NCI-H226 (cell line): ENCODE measurements at regions not wholly inside any gene's neighbourhood (a gene's known extent, or its start where the extent isn't known, plus 50 kb on each side); places are given as distances from the start of the nearest gene placed in this dataset.

Experiments
- DNase-seq: peaks from one replicate; pipeline ENCODE4 v3.0.0-alpha.2; 2015

DNA sequence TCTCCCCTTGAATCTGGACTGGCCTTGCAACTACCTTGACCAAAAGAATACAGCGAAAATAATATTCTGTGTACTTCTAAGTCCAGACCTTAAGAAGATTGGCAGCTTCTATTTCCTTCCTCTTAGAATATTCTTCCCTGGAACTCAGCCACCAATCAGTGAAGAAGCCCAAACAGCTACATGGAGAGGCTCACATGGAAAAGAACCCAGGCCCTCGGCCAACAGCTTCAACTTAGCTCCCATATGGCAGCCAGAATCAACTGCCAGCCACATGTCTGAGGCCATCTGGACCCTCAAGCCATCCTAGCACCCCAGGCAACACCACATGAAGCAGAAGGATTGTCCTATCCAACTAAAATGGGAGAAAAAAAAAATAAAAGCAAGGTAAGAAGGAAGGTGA lies 178.8 kb downstream of the IBTK start:
- no peak for DNase-seq

GRCh38 chr6:82066991-82067411 lies 180.5 kb downstream of the IBTK start:
- DNase-seq: no peak

DNA sequence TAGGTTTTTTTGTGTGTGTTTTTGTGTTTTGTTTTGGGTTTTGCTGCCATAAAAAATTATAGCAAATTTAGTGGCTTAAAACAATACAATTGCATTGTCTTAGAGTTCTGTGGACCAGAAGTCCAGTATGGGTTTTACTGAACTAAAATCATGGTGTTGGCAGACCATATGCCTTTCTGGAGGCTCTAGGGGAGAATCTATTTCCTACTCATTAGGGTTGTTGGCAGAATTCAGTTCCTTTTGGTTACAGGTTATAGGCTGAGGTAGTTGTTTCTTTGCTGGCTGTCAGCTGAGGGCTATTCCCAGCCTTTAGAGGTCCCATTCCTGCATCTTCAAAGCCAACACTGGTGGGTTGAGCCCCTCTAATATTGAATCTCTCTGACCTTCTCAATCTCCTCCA lies 181.3 kb downstream of the IBTK start:
- no peak for DNase-seq

- no peak for DNase-seq
Observed at GRCh38 chr6:82063574-82063973, 184.0 kb downstream of the IBTK start.

- no peak for DNase-seq
Observed at GRCh38 chr6:82062219-82062618, 185.3 kb downstream of the IBTK start.

DNA sequence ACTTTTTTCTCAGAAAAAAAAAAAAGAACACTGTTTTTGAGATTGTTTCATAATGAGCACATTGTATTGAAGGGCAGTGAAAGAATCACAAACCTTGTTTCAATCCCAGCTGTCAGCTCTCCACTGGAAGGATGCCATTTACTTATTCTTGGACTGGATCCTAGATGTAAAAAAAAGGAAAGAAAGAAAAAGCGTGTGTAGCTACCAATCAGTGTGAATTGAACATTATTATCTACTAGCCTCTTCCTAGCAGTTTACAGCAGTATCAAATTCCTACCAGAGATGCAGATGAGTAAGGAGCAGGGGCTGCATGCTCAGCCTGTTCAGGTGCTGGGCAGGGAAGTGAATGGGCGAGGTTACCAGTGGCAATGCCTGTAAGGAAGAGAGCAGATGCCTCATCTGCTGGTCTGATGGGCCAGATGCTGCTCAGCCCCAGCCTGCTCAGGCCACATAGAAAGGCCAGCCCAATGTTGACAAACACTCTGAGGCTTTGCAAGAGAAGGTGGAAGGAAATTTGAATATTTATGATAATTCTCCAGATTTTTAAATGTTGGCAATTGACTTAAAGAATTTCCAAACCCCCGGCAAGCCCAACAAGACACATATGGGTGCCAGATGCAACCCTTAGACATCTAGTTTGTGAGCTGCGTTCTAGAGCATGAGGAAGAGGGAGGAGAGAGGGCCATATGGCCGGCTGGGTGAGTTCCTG lies 189.5 kb downstream of the IBTK start:
- no peak for DNase-seq

DNA sequence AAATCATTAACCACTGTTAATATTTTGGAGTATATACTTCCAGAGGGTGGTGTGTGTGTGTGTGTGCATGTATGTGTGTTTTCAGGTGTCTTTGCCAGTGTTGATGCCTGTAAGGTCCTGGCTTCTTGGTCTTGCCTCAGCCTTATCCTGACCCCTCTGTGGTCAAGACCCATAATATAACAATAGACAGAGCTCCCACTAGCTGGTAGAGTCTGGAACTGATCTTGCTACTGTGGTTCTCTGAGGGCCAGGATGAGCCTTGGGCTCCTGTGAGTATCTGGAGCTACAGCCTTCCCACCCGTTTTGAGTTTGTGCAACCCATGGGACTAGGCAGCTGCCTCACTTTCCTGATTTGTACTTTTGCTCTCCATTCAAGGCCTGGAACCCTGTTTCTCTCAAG lies 191.0 kb downstream of the IBTK start:
- no peak for DNase-seq

DNA sequence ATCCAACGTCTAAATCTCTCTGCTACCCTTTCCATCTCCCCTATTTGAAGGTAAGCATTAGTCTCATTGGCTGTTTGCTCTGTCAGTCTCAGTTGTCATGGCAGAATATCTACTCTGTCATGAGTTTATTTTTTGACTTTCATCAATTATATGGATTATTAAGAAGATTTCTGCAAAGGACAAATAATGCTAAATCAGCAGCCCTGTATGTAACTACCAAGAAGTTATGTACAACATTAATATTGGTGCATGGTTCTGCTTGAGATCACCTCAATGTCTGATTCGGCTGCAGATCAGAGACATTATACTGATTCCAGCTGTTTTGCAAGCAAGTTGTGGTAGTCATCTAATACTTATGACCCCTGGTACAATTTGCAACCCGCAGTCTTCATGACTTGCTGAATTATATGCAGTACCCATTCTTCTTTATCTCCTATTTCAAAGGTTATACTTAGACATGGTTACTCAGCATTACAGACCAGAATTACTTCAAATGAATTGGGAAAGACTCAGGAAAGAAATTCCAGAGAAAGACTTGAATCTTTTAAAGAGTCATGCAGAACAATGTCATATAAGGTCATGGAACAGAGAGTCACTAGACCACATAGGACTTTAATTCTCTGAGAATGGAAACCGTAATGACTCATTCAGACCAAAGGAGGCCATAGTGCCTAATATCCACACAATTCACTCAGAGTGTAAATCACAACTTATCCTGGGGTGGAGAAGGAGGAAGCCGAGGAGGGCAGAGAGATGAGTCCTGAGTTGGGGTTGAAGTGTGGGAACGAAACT lies 201.4 kb downstream of the IBTK start:
- DNase-seq: no peak

GRCh38 chr6:82040405-82041221 lies 206.9 kb downstream of the IBTK start:
- DNase-seq: peak; percentile 30

DNA sequence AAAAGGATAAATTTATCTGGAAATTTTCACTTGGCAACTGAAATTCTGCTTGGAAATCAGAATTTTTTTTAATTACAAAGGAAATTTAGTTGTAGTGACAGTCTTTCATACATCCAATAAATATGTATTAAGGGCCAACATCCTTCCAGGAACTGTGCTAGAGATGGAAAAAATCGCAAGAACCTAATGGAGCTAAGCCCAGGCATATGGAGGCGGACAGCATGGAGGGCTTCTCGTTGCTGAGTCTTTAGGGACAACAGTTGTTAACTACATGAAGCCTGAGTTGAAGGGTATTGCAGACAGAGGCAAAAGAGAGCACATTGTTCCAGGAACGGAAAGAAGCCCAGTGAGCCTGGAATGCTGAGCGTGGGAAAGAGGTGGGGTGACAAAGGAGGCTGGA lies 208.9 kb downstream of the IBTK start:
- no peak for DNase-seq

- no peak for DNase-seq
Observed at GRCh38 chr6:82035526-82035925, 212.0 kb downstream of the IBTK start.

- DNase-seq: no peak
Observed at GRCh38 chr6:82033631-82034211, 213.8 kb downstream of the IBTK start.

GRCh38 chr6:82032444-82032843 lies 215.1 kb downstream of the IBTK start:
- DNase-seq: no peak

DNA sequence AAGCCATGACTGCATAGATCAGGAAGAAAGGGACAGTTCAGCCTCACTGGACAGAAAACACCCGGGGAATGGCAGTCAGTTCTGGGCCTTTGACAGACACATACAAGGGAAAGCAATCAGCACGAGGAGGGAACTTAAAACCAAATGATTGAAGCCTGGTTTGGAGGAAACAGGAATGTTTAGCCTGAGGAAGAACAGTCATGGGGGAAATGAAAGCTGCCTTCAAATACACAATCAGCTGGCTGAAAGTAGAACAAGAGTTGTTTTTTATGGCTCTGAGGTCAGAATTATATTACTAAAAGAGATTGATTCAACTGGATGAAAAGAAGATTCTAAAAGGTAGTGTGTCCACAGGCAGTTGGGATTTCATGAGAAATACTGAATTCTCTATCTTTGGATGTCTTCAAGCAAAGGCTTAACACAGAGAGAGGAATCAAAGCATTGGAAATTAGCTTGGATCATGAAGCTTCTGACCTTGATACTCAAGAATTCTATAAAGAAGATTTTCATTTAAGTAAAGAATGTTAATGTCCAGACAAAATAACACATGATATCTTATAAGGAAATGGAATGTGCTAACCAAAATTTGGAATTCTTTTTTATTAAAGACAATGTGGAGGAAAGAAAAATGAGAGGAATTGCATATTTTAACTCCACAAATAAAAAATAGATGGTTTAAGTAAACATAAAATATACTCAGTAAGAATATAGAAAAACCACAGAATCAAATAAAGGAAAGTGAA lies 216.6 kb downstream of the IBTK start:
- DNase-seq: no peak

DNA sequence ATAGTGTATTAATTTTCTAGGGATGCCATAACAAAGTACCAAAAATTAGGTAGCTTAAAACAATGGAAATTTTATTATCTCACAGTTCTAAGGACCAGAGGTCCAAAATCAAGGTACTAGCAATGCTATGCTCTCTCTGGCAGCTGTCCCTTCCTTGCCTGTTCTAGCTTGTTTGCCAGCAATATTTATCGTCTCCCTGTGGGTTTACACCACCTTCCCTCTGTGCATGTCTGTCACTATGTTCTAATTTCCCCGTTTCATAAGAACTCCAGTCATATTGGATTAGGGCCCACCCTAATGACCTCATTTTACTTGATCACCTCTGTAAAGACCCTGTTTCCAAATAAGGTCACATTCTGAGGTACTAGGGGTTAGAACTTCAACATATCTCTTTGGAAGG lies 217.2 kb downstream of the IBTK start:
- DNase-seq: no peak

DNA sequence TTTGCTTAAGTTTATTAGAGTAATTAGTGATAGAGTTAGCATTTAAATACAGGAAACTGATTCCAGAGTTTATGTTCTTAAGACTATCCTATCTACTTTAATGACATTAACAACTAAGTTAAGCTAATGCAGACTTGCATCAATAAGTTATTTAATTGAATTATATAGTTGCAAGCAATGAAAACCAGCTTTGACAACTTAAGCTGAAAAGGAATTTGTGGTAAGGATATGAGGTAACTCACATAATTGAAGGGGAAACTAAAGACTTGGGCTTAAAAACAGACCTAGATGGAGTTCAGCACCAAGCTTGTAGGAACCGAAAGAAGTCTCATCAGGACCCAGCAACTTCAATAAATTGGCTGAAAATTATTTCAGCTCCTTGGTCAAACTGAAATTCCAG lies 222.3 kb downstream of the IBTK start:
- DNase-seq: no peak

- DNase-seq: peak; percentile 76
Observed at GRCh38 chr6:82022614-82023129, 224.9 kb downstream of the IBTK start.

- DNase-seq: no peak
Observed at GRCh38 chr6:82017773-82018172, 229.8 kb downstream of the IBTK start.

DNA sequence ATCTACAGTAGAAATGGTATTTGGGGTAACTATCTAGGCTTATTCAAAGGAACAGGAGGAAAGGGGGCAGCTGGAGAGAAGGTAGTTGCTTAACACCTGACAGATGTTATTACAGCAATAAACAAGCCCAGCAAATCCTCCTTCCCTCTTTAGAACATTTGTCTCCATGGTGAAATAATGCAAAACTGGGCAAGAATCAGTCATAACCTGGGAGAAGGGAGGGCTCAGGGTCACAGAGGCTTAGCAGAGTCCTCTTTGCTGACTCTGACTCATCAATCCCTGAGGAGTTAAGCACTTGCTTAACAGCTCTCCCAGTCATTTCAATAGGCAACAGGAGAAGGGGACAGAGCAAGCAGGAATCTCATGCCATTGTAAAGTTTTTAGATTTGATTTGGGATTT lies 230.3 kb downstream of the IBTK start:
- DNase-seq: peak; percentile 84

GRCh38 chr6:82015526-82015925 lies 232.0 kb downstream of the IBTK start:
- DNase-seq: no peak

- DNase-seq: no peak
Observed at GRCh38 chr6:82015043-82015442, 232.5 kb downstream of the IBTK start.
